GM12878 (cell line): ENCODE measurements at regions not wholly inside any gene's neighbourhood (a gene's known extent, or its start where the extent isn't known, plus 50 kb on each side); places are given as distances from the start of the nearest gene placed in this dataset.

ENCODE experiments used
- ATAC-seq: fragments of 200-7000 bp; cut with Tn5 transposase; 3 replicates; pipeline ENCODE4 v1.9.1; 2020; ENCODE audit warnings: mild to moderate bottlenecking, moderate library complexity
- BruUV-seq: library from RNA; stranded (reverse); fragments of 400-500 nt; replicated peaks from 2 replicates; lab custom pipeline; 2021; lab: Mats Ljungman, UMichigan
- CTCF ChIA-PET: fragments of 300-600 bp; sonication (Branson Sonifier 250); formaldehyde crosslinking; extraction: SDS; loops from one replicate; lab custom pipeline; 2021; ENCODE audit warnings: inconsistent platforms; lab: Yijun Ruan, JAX
- POLR2A ChIA-PET: fragments of 350-600 bp; formaldehyde crosslinking; extraction: SDS; loops from one replicate; lab custom pipeline; 2021; ENCODE audit warnings: inconsistent platforms; lab: Charles Lee
- RAD21 ChIA-PET: fragments of 300-600 bp; sonication (Branson Sonifier 250); formaldehyde crosslinking; loops from one replicate; lab custom pipeline; 2023; ENCODE audit warnings: antibody characterized with exemption; ENCODE audit not compliant: unreplicated experiment; lab: Charles Lee
- SMC1A ChIA-PET: fragments of 300-600 bp; sonication (Branson Sonifier 250); formaldehyde crosslinking; loops from one replicate; lab custom pipeline; 2023; ENCODE audit not compliant: unreplicated experiment, uncharacterized antibody; lab: Charles Lee
- DNase-seq: peaks from one replicate; pipeline ENCODE4 v3.0.0-alpha.2; 2011; ENCODE audit warnings: low read depth, low spot score
- FAIRE-seq: peaks from 3 replicates; lab custom pipeline; 2011; peaks lifted over from hg19 to GRCh38; lab: Jason Lieb, UNC
- H2AFZ ChIP-seq: 2 replicates; pipeline ENCODE4 v1.6.0; 2011; ENCODE audit warnings: low read depth, low read length, control low read depth; ENCODE audit not compliant: control insufficient read depth
- H3K27ac ChIP-seq: 2 replicates; pipeline ENCODE4 v1.5.1; 2011; ENCODE audit warnings: control low read depth; ENCODE audit not compliant: control insufficient read depth, insufficient read depth
- H3K27me3 ChIP-seq, 2 experiments: replicated peaks in 1 of 2; 2 replicates each; pipeline versions ENCODE4 v1.6.0 to v1.6.1; 2011; ENCODE audit warnings: low read length in 1 of 2; ENCODE audit not compliant: control insufficient read depth in 2 of 2, insufficient read depth in 2 of 2
- H3K36me3 ChIP-seq, 2 experiments: 2 replicates each; pipeline ENCODE4 v1.5.1; 2011; ENCODE audit warnings: low read length in 1 of 2; ENCODE audit not compliant: control insufficient read depth in 2 of 2, insufficient read depth in 2 of 2
- H3K4me1 ChIP-seq: 2 replicates; pipeline ENCODE4 v1.6.1; 2011; ENCODE audit warnings: mild to moderate bottlenecking, low read length, moderate library complexity, mixed read lengths; ENCODE audit not compliant: control insufficient read depth, insufficient read depth
- H3K4me2 ChIP-seq: 2 replicates; pipeline ENCODE4 v1.6.0; 2011; ENCODE audit warnings: control low read depth; ENCODE audit not compliant: control insufficient read depth, insufficient read depth
- H3K4me3 ChIP-seq: fragments of 200-600 bp; sonication (generic); 2 replicates; pipeline ENCODE4 v1.5.1; 2016
- H3K79me2 ChIP-seq: 2 replicates; pipeline ENCODE4 v1.6.0; 2011; ENCODE audit warnings: low read length; ENCODE audit not compliant: control insufficient read depth, insufficient read depth
- H3K9ac ChIP-seq: 2 replicates; pipeline ENCODE4 v1.8.0; 2011; ENCODE audit warnings: low read length, control low read depth, mixed read lengths; ENCODE audit not compliant: control insufficient read depth, insufficient read depth
- H3K9me3 ChIP-seq: replicated peaks from 3 replicates; pipeline ENCODE4 v1.5.1; 2011; ENCODE audit warnings: mild to moderate bottlenecking, low read length; ENCODE audit not compliant: control insufficient read depth, insufficient read depth
- H4K20me1 ChIP-seq: 2 replicates; pipeline ENCODE4 v1.6.0; 2011; ENCODE audit not compliant: control insufficient read depth, insufficient read depth
- IKZF1 ChIP-seq: fragments of 450-650 bp; conservative IDR thresholded peaks from 2 replicates; pipeline ENCODE4 v1.6.1; 2017; ENCODE audit warnings: antibody characterized with exemption, mild to moderate bottlenecking
- IKZF2 ChIP-seq, 2 experiments: fragments of 450-650 bp; IDR thresholded peaks; 2 replicates each; pipeline ENCODE4 v1.6.1; 2017; ENCODE audit warnings: mild to moderate bottlenecking in 2 of 2, moderate library complexity in 2 of 2
- KLF5 ChIP-seq: fragments of 450-650 bp; IDR thresholded peaks from 2 replicates; pipeline ENCODE4 v1.6.1; 2014; ENCODE audit warnings: mild to moderate bottlenecking; ENCODE audit not compliant: partially characterized antibody
- MEF2B ChIP-seq: fragments of 450-650 bp; IDR thresholded peaks from 2 replicates; pipeline ENCODE4 v1.6.1; 2018; ENCODE audit warnings: mild to moderate bottlenecking, moderate library complexity; ENCODE audit not compliant: partially characterized antibody, poor library complexity, severe bottlenecking
- MTA3 ChIP-seq: IDR thresholded peaks from 2 replicates; pipeline ENCODE4 v1.6.1; 2012; ENCODE audit warnings: low read length, inconsistent platforms, borderline replicate concordance
- NR2C1 ChIP-seq: fragments of 450-650 bp; IDR thresholded peaks from 2 replicates; pipeline ENCODE4 v1.6.1; 2017; ENCODE audit warnings: antibody characterized with exemption, mild to moderate bottlenecking, moderate library complexity
- NR2F1 ChIP-seq: fragments of 450-650 bp; conservative IDR thresholded peaks from 2 replicates; pipeline ENCODE4 v1.6.1; 2017; ENCODE audit warnings: mild to moderate bottlenecking
- POLR2AphosphoS5 ChIP-seq: IDR thresholded peaks from 2 replicates; pipeline ENCODE4 v1.6.1; 2011; ENCODE audit warnings: mild to moderate bottlenecking, low read length, inconsistent platforms
- RUNX3 ChIP-seq: IDR thresholded peaks from 2 replicates; pipeline ENCODE4 v1.6.1; 2012; ENCODE audit warnings: low read length, inconsistent platforms
- SIX5 ChIP-seq: IDR thresholded peaks from 2 replicates; pipeline ENCODE4 v1.6.1; 2011; ENCODE audit warnings: mild to moderate bottlenecking, low read depth, low read length, moderate library complexity; ENCODE audit not compliant: severe bottlenecking
- SMC3 ChIP-seq: IDR thresholded peaks from 2 replicates; pipeline ENCODE4 v1.6.1; 2011; ENCODE audit warnings: low read length, improper control_type of control experiment, borderline replicate concordance
- STAT3 ChIP-seq: IDR thresholded peaks from 2 replicates; pipeline ENCODE4 v1.6.1; 2011; ENCODE audit warnings: low read depth, low read length, improper control_type of control experiment
- WGBS: methylation state at CpG from one replicate; pipeline ENCODE4 v1.1.6; 2016; ENCODE audit warnings: low lambda C conversion rate; ENCODE audit not compliant: insufficient replicate concordance, insufficient coverage; ENCODE audit errors: missing lambda C conversion rate; 5-methylcytosine and 5-hydroxymethylcytosine counted together
- in situ Hi-C: fragments of 300-500 bp; cut with MboI; formaldehyde crosslinking; loops from 9 replicates; pipeline ENCODE4 v1.14.3; 2018; ENCODE audit warnings: mixed read lengths
- intact Hi-C: fragments of 100-400 bp; cut with micrococcal nuclease; formaldehyde crosslinking; loops from one replicate; pipeline ENCODE4 v1.14.2; 2022; ENCODE audit not compliant: unreplicated experiment
- TF ChIP-seq, protein P1 (sequence below): fragments of 450-650 bp; IDR thresholded peaks from 2 replicates; pipeline ENCODE4 v1.6.1; 2017; ENCODE audit warnings: mild to moderate bottlenecking, moderate library complexity

DNA sequence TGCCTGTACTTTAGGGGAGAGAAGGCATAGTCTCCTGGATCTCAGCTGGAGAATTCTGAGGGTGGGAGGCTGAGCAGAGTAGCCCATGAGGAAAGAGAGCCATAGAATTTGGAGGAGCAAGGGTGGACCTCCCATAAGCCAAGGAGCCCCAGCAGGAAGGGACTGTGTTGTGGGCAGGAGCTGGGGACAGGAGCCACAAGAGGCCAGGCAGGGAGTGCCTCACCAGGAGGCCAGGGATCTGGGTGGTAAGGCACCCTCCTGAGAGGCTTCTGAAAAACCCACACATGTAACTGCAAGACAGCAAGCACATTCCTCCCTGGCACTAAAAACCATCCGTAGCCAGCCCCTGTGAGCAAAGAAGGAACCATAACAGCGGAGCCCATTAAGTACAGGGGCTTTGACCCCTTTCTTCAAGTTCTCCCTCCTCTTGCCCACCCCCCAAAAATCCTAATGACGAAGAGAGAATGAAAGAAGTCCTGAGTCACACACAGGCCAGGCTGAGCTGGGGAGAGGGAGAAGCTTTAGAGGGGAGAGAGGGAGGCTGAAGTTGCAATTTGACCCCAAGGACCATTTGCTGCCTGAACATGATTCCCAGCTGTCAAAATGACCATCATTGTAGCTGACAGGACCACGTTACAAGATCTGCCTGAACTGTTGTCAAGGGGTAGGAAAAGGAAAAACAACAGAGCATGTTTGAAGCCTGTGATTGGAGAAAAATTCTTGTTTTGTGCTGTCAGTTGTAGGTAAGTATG, 82.6 kb downstream of the TRIM42 start:
- H3K36me3 ChIP-seq = no peaks in the 10 kb centered on the region
- ATAC-seq (no peak), FAIRE-seq (no peak), DNase-seq (no peak)
- H3K9ac ChIP-seq = no peak overlapping the region
- WGBS = 30% methylated on average over 4 of the region's 4 CpGs
- no peak overlapping the region for H3K4me3 ChIP-seq
- no peaks in the 10 kb centered on the region for H3K9me3 ChIP-seq
- H3K27me3 ChIP-seq = no peaks in the 10 kb centered on the region
- in situ Hi-C loops (no loop called here), intact Hi-C loops (no loop called here)
- no TSS peak for BruUV-seq
- no peak overlapping the region for H2AFZ ChIP-seq
- H3K4me2 ChIP-seq = no peak overlapping the region
- no peaks in the 10 kb centered on the region for H3K79me2 ChIP-seq
- ChIA-PET RAD21 (no interaction called here), POLR2A (no interaction called here), CTCF (no interaction called here), SMC1A (no interaction called here)
- H3K27ac ChIP-seq = no peak overlapping the region
- no peaks in the 10 kb centered on the region for H4K20me1 ChIP-seq
- no peak for TF ChIP-seq KLF5
- H3K4me1 ChIP-seq = peaks cover 12% of the 10 kb centered on the region

DNA sequence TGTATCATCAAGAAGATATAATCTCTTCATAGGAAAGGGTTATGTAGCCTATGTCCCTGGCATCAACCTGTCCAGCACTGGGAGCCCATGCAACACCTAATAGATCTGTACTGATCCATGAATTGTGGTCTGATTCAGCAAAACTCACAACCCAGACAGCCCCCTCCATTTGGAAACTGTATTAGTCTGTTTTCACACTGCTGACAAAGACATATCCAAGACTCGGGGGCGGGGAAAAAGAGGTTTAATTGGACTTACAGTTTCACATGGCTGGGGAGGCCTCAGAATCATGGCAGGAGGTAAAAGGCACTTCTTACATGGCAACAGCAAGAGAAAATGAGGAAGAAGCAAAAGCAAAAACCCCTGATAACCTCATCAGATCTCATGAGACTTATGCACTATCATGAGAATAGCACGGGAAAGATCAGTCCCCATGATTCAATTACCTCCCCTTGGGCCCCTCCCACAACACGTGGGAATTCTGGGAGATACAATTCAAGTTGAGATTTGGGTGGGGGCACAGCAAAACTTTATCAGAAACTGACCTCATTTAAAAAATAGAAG, 83.3 kb downstream of the TRIM42 start:
- ChIA-PET POLR2A (no interaction called here), SMC1A (no interaction called here), RAD21 (no interaction called here), CTCF (no interaction called here)
- no peaks in the 10 kb centered on the region for H3K36me3 ChIP-seq
- H4K20me1 ChIP-seq = no peaks in the 10 kb centered on the region
- H3K4me3 ChIP-seq = no peak overlapping the region
- H3K4me2 ChIP-seq = no peak overlapping the region
- H3K27me3 ChIP-seq = no peaks in the 10 kb centered on the region
- H3K9ac ChIP-seq = no peak overlapping the region
- WGBS = 3% methylated on average over 4 of the region's 4 CpGs
- no peak for DNase-seq
- H3K9me3 ChIP-seq = no peaks in the 10 kb centered on the region
- intact Hi-C loops = no loop called here
- no peak for FAIRE-seq
- in situ Hi-C loops = no loop called here
- H3K27ac ChIP-seq = no peak overlapping the region
- no peak overlapping the region for H2AFZ ChIP-seq
- BruUV-seq = no TSS peak
- no peaks in the 10 kb centered on the region for H3K79me2 ChIP-seq
- TF ChIP-seq IKZF1 (0 out of 2 replicates have a peak, but pooled peaks have one; percentile 16), POLR2AphosphoS5 (no peak), NR2C1 (no peak), IKZF2 (IDR thresholded peaks at IDR 0.05) (peak in 1 of 2 experiments; percentile 29; a peak in 1 of 4 replicates), STAT3 (no peak), NR2F1 (no peak), SIX5 (no peak), SMC3 (no peak), RUNX3 (no peak), MEF2B (peak; percentile 70), MTA3 (no peak)
- TF ChIP-seq, protein P1, sequence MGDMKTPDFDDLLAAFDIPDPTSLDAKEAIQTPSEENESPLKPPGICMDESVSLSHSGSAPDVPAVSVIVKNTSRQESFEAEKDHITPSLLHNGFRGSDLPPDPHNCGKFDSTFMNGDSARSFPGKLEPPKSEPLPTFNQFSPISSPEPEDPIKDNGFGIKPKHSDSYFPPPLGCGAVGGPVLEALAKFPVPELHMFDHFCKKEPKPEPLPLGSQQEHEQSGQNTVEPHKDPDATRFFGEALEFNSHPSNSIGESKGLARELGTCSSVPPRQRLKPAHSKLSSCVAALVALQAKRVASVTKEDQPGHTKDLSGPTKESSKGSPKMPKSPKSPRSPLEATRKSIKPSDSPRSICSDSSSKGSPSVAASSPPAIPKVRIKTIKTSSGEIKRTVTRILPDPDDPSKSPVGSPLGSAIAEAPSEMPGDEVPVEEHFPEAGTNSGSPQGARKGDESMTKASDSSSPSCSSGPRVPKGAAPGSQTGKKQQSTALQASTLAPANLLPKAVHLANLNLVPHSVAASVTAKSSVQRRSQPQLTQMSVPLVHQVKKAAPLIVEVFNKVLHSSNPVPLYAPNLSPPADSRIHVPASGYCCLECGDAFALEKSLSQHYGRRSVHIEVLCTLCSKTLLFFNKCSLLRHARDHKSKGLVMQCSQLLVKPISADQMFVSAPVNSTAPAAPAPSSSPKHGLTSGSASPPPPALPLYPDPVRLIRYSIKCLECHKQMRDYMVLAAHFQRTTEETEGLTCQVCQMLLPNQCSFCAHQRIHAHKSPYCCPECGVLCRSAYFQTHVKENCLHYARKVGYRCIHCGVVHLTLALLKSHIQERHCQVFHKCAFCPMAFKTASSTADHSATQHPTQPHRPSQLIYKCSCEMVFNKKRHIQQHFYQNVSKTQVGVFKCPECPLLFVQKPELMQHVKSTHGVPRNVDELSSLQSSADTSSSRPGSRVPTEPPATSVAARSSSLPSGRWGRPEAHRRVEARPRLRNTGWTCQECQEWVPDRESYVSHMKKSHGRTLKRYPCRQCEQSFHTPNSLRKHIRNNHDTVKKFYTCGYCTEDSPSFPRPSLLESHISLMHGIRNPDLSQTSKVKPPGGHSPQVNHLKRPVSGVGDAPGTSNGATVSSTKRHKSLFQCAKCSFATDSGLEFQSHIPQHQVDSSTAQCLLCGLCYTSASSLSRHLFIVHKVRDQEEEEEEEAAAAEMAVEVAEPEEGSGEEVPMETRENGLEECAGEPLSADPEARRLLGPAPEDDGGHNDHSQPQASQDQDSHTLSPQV = no peak
- H3K4me1 ChIP-seq = peaks cover 10% of the 10 kb centered on the region
- ATAC-seq = peak; percentile 11; the same call in 2 of the 3 replicates
